ENCODE measurements at regions not wholly inside any gene's neighbourhood (a gene's known extent, or its start where the extent isn't known, plus 50 kb on each side); places are given as distances from the start of the nearest gene placed in this dataset.

- TF ChIP-seq REST (IDR thresholded peaks at IDR 0.05; ENCODE audit: unreplicated experiment) (no peak), STAT1 (IDR thresholded peaks at IDR 0.05; ENCODE audit: unreplicated experiment) (no peak), ZNF331 (CRISPR knock-in tag; IDR thresholded peaks at IDR 0.05; ENCODE audit: low read depth) (no peak), POLR2AphosphoS5 (IDR thresholded peaks at IDR 0.05; ENCODE audit: low read depth) (no peak), JUNB (IDR thresholded peaks at IDR 0.05; ENCODE audit: unreplicated experiment) (no peak), ETS1 (IDR thresholded peaks at IDR 0.05) (no peak)
Measured at GRCh38 chr1:239456788-239457187, 70.4 kb downstream of the CHRM3 start (continued).

- DNase-seq (ENCODE audit: low spot score) (peak; percentile 6), ATAC-seq (no peak)
- H3K36me3 ChIP-seq (ENCODE audit: insufficient read depth), result no peaks in the 10 kb centered on the region
- Mint-ChIP-seq H3K27ac (peak overlapping the region; percentile 57), H3K27me3 (ENCODE audit: insufficient read depth, low read depth, poor library complexity) (no peaks in the 10 kb centered on the region), H3K36me3 (ENCODE audit: low read depth) (peaks cover 15% of the 10 kb centered on the region; the same call in 2 of the 3 replicates), H3K4me1 (peaks cover 20% of the 10 kb centered on the region), H3K9me3 (peaks cover 16% of the 10 kb centered on the region), H3K4me3 (no peak overlapping the region)
- no peaks in the 10 kb centered on the region for H3K79me2 ChIP-seq (replicated peaks; ENCODE audit: insufficient read depth)
- no peaks in the 10 kb centered on the region for H3K4me1 ChIP-seq (ENCODE audit: insufficient read depth)
- H3K27me3 ChIP-seq (ENCODE audit: insufficient read depth), result no peaks in the 10 kb centered on the region
- no peak overlapping the region for H2AFZ ChIP-seq
- no peaks in the 10 kb centered on the region for H3K9me2 ChIP-seq (ENCODE audit: insufficient read depth)
- no peaks in the 10 kb centered on the region for H3F3A ChIP-seq (replicated peaks; ENCODE audit: low read depth)
- H4K20me1 ChIP-seq (replicated peaks; ENCODE audit: insufficient read depth), result no peaks in the 10 kb centered on the region
- H3K4me2 ChIP-seq, result no peak overlapping the region
- no peak overlapping the region for H3K4me3 ChIP-seq
- no peak overlapping the region for H3K27ac ChIP-seq (ENCODE audit: low read depth)
- TF ChIP-seq CREB1 (CRISPR knock-in tag; IDR thresholded peaks at IDR 0.05; ENCODE audit: low read depth), result no peak
- no peak for TF ChIP-seq REST (IDR thresholded peaks at IDR 0.05; ENCODE audit: unreplicated experiment)
- no peak for TF ChIP-seq EZH2 (IDR thresholded peaks at IDR 0.05; ENCODE audit: low read depth, unreplicated experiment)
- no peak for TF ChIP-seq POLR2AphosphoS5 (IDR thresholded peaks at IDR 0.05; ENCODE audit: low read depth)
- TF ChIP-seq EZH2phosphoT487 (IDR thresholded peaks at IDR 0.05; ENCODE audit: unreplicated experiment), result no peak
- no peak for TF ChIP-seq STAT1 (IDR thresholded peaks at IDR 0.05; ENCODE audit: unreplicated experiment)
- no peak for TF ChIP-seq JUNB (IDR thresholded peaks at IDR 0.05; ENCODE audit: unreplicated experiment)
- no peak for TF ChIP-seq ZNF331 (CRISPR knock-in tag; IDR thresholded peaks at IDR 0.05; ENCODE audit: low read depth)
- no peak for TF ChIP-seq NANOG (IDR thresholded peaks at IDR 0.05; ENCODE audit: borderline replicate concordance)
Measured at GRCh38 chr1:239457491-239458143, 71.2 kb downstream of the CHRM3 start.

Data from GM23338 (cell line).